ENCODE measurements at regions not wholly inside any gene's neighbourhood (a gene's known extent, or its start where the extent isn't known, plus 50 kb on each side); places are given as distances from the start of the nearest gene placed in this dataset.

DNA sequence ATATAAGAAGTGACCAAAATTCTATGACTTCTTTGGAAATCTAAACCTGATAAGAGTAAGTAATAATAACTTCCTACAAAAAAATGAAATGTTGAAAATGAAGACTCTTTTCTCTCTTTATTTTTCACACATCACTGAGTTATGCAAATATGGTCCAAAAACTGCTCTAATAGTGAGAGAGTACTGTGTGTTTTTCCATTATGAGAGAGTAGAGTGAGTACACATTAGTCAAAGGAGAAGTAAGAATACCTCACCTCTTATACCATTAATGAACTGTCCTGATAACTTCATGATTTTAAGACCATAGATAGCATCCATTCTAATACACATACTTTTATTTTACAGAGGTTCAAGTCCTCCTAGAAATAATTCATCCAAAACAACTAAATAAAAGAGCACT, 1310.2 kb downstream of the SI start:
- Histone ChIP-seq H3K27ac (no peak overlapping the region), H3K4me3 (no peak overlapping the region), H3K9me3 (no peaks in the 10 kb centered on the region), H3K27me3 (no peaks in the 10 kb centered on the region), H3K4me1 (no peaks in the 10 kb centered on the region), H3K36me3 (no peaks in the 10 kb centered on the region)
- no peak for TF ChIP-seq CTCF (IDR thresholded peaks at IDR 0.05 in 4 of 5, conservative IDR thresholded peaks at IDR 0.05 in 1 of 5)
- no peak for ATAC-seq
- in situ Hi-C loops (cut with MboI; ENCODE audit: low sequenced_read_pairs in 4 of 4), result no loop called here
- intact Hi-C loops (cut with DNase I; ENCODE audit: low total_unique reads), result no loop called here
- no peak for DNase-seq

DNA sequence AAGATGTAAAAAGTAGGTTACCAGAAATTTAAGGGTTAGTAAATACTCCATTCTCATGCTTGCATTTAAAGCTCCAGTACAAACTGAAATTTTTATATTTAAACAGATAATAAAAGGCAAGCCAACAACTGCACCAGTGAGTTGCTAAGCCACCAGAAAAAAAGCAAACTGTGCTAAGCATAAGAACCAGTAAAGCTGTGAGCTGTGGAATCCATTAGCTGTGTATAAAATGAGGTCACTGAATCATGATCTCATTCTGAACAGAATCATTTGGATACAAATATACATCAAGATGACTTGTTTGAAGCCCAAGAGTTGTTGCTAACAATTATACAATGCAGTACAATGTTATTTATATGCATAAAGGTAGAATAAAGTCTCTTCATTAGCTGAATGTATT, 1312.2 kb downstream of the SI start:
- H3K36me3 ChIP-seq, result no peaks in the 10 kb centered on the region
- H3K9me3 ChIP-seq, result no peaks in the 10 kb centered on the region
- intact Hi-C loops (cut with DNase I; ENCODE audit: low total_unique reads) (no loop called here), in situ Hi-C loops (cut with MboI; ENCODE audit: low sequenced_read_pairs in 4 of 4) (no loop called here)
- ATAC-seq (no peak), DNase-seq (no peak)
- no peaks in the 10 kb centered on the region for H3K27me3 ChIP-seq
- H3K4me1 ChIP-seq, result no peaks in the 10 kb centered on the region
- no peak for TF ChIP-seq POLR2A (IDR thresholded peaks at IDR 0.05)
- TF ChIP-seq CTCF (IDR thresholded peaks at IDR 0.05 in 4 of 5, conservative IDR thresholded peaks at IDR 0.05 in 1 of 5), result no peak
- no peak overlapping the region for H3K4me3 ChIP-seq
- no peak overlapping the region for H3K27ac ChIP-seq

DNA sequence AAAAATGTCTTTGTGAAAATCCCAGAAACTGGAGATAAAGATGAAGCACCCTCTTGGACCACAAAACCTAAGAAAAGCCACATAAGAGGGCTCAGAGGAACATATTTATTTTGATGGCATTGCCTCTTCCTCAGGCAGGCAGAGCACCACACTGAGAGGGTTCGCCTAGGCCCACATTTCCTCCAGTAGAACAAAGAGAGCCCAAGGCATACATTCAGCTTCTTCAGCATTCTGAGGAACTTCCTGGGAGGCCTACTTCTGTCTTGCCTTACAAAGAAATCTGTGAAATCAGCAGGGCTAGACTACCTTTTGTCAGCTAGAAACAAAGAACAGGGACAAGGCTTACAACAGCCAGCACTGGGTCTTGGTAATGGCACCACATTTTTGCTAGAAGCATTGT, 1325.3 kb downstream of the SI start:
- Histone ChIP-seq H3K4me3 (no peak overlapping the region), H3K4me1 (no peaks in the 10 kb centered on the region), H3K27ac (no peak overlapping the region), H3K36me3 (no peaks in the 10 kb centered on the region), H3K9me3 (no peaks in the 10 kb centered on the region), H3K27me3 (no peaks in the 10 kb centered on the region)
- TF ChIP-seq POLR2A (IDR thresholded peaks at IDR 0.05), result no peak
- TF ChIP-seq CTCF (IDR thresholded peaks at IDR 0.05 in 4 of 5, conservative IDR thresholded peaks at IDR 0.05 in 1 of 5), result no peak
- intact Hi-C loops (cut with DNase I; ENCODE audit: low total_unique reads) (no loop called here), in situ Hi-C loops (cut with MboI; ENCODE audit: low sequenced_read_pairs in 4 of 4) (no loop called here)
- ATAC-seq (no peak), DNase-seq (no peak)

DNA sequence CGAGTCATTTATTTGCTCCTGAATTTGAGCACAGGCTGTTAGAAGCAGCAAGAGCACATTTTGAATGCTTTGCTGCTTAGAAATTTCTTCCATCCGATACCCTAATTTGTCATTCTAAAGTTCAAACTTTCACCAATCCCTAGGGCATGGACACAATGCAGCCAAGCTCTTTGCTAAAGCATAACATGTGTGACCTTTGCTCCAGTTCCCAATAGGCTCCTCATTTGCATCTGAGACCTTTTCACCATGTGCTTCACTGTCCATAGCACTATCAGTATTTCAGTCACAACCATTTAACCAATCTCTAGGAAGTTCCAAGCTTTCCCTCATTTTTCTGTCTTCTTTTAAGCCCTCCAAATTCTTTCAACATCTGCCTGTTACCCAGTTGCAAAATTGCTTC, 1333.1 kb downstream of the SI start:
- ATAC-seq, result no peak
- in situ Hi-C loops (cut with MboI; ENCODE audit: low sequenced_read_pairs in 4 of 4), result no loop called here
- H3K36me3 ChIP-seq, result no peaks in the 10 kb centered on the region
- H3K4me1 ChIP-seq, result no peaks in the 10 kb centered on the region
- H3K27me3 ChIP-seq, result no peaks in the 10 kb centered on the region
- intact Hi-C loops (cut with DNase I; ENCODE audit: low total_unique reads), result no loop called here
- no peak for DNase-seq
- no peak overlapping the region for H3K4me3 ChIP-seq
- no peaks in the 10 kb centered on the region for H3K9me3 ChIP-seq
- H3K27ac ChIP-seq, result no peak overlapping the region
- TF ChIP-seq POLR2A (IDR thresholded peaks at IDR 0.05), result no peak
- no peak for TF ChIP-seq CTCF (IDR thresholded peaks at IDR 0.05 in 4 of 5, conservative IDR thresholded peaks at IDR 0.05 in 1 of 5)

DNA sequence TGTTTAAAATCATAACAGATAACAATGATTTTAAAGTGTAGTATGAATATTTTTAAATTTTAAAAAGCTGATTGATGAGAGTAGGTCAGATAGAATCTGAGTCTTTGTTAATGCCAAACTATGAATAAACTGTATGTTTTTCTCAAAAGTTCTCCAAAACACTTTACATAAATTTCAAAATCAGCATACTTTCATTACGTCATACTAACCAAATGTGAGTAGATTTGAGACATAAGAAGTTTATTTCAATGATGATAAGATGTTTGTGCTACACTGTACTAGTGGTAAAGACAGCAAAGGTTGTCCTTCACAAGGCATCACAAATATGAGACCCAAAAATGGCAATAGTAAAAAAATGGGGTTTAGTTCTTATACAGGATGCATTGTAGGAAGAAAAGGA, 1342.9 kb downstream of the SI start:
- H3K4me3 ChIP-seq, result no peak overlapping the region
- no peaks in the 10 kb centered on the region for H3K4me1 ChIP-seq
- H3K27ac ChIP-seq, result no peak overlapping the region
- in situ Hi-C loops (cut with MboI; ENCODE audit: low sequenced_read_pairs in 4 of 4) (no loop called here), intact Hi-C loops (cut with DNase I; ENCODE audit: low total_unique reads) (no loop called here)
- no peaks in the 10 kb centered on the region for H3K27me3 ChIP-seq
- H3K36me3 ChIP-seq, result no peaks in the 10 kb centered on the region
- TF ChIP-seq CTCF (IDR thresholded peaks at IDR 0.05 in 4 of 5, conservative IDR thresholded peaks at IDR 0.05 in 1 of 5), result no peak
- TF ChIP-seq POLR2A (IDR thresholded peaks at IDR 0.05), result no peak
- DNase-seq (no peak), ATAC-seq (no peak)
- H3K9me3 ChIP-seq, result no peaks in the 10 kb centered on the region

Measured in gastrocnemius medialis (tissue), 4 donors.